ENCODE measurements at regions not wholly inside any gene's neighbourhood (a gene's known extent, or its start where the extent isn't known, plus 50 kb on each side); places are given as distances from the start of the nearest gene placed in this dataset.
"Not testable (repeated sequence)": the region's sequence is repeated elsewhere in the genome, so short reads cannot be mapped to it uniquely, and the experiment has no call there.

GRCh38 chr4:34323549-34324320, 1920.6 kb downstream of the ARAP2 start:
- no peak for DNase-seq (ENCODE audit: low read depth)

GRCh38 chr4:34328939-34329338, 1915.4 kb downstream of the ARAP2 start:
- no peak for DNase-seq (ENCODE audit: low read depth)

GRCh38 chr4:34335156-34335555, 1909.2 kb downstream of the ARAP2 start:
- not testable (repeated sequence) for DNase-seq (ENCODE audit: low read depth)

- not testable (repeated sequence) for DNase-seq (ENCODE audit: low read depth)
These were observed 1908.8 kb downstream of the ARAP2 start for GRCh38 chr4:34335556-34335955.

- no peak for DNase-seq (ENCODE audit: low read depth)
These were observed 1881.7 kb downstream of the ARAP2 start for GRCh38 chr4:34362654-34363053.

GRCh38 chr4:34363842-34364241, 1880.5 kb downstream of the ARAP2 start:
- no peak for DNase-seq (ENCODE audit: low read depth)

GRCh38 chr4:34365946-34366345, 1878.4 kb downstream of the ARAP2 start:
- no peak for DNase-seq (ENCODE audit: low read depth)

GRCh38 chr4:34371676-34372075, 1872.6 kb downstream of the ARAP2 start:
- no peak for DNase-seq (ENCODE audit: low read depth)

- DNase-seq (ENCODE audit: low read depth), result no peak
These were observed 1871.5 kb downstream of the ARAP2 start for GRCh38 chr4:34372815-34373214.

GRCh38 chr4:34373456-34373855, 1870.9 kb downstream of the ARAP2 start:
- no peak for DNase-seq (ENCODE audit: low read depth)

- DNase-seq (ENCODE audit: low read depth), result no peak
These were observed 1832.1 kb downstream of the ARAP2 start for GRCh38 chr4:34412233-34412632.

GRCh38 chr4:34412911-34413310, 1831.4 kb downstream of the ARAP2 start:
- no peak for DNase-seq (ENCODE audit: low read depth)

GRCh38 chr4:34417160-34417559, 1827.2 kb downstream of the ARAP2 start:
- no peak for DNase-seq (ENCODE audit: low read depth)

GRCh38 chr4:34419871-34420270, 1824.4 kb downstream of the ARAP2 start:
- DNase-seq (ENCODE audit: low read depth), result no peak

- DNase-seq (ENCODE audit: low read depth), result no peak
These were observed 1821.7 kb downstream of the ARAP2 start for GRCh38 chr4:34422472-34423175.

- no peak for DNase-seq (ENCODE audit: low read depth)
These were observed 1811.6 kb downstream of the ARAP2 start for GRCh38 chr4:34432706-34433105.

GRCh38 chr4:34434377-34434776, 1809.9 kb downstream of the ARAP2 start:
- DNase-seq (ENCODE audit: low read depth), result not testable (repeated sequence)

- DNase-seq (ENCODE audit: low read depth), result no peak
These were observed 1780.1 kb downstream of the ARAP2 start for GRCh38 chr4:34464196-34464595.

- DNase-seq (ENCODE audit: low read depth), result no peak
These were observed 1777.9 kb downstream of the ARAP2 start for GRCh38 chr4:34466411-34466810.

GRCh38 chr4:34469516-34469915, 1774.8 kb downstream of the ARAP2 start:
- DNase-seq (ENCODE audit: low read depth), result no peak

GRCh38 chr4:34485252-34485651, 1759.1 kb downstream of the ARAP2 start:
- DNase-seq (ENCODE audit: low read depth), result no peak

GRCh38 chr4:34486461-34487363, 1757.6 kb downstream of the ARAP2 start:
- no peak for DNase-seq (ENCODE audit: low read depth)

GRCh38 chr4:34492414-34492813, 1751.9 kb downstream of the ARAP2 start:
- no peak for DNase-seq (ENCODE audit: low read depth)

Data from HS-5 (cell line).